Stomach (tissue), 4 donors: ENCODE measurements at regions not wholly inside any gene's neighbourhood (a gene's known extent, or its start where the extent isn't known, plus 50 kb on each side); places are given as distances from the start of the nearest gene placed in this dataset.

Experiments used
- POLR2A ChIP-seq, 4 donors: fragments of 450-650 bp; IDR thresholded peaks; one replicate each; pipeline ENCODE4 v1.6.1; 2016; ENCODE audit warnings: antibody characterized with exemption in 4 of 4, control low read depth in 2 of 4, mild to moderate bottlenecking in 1 of 4, moderate library complexity in 1 of 4
- TF ChIP-seq, protein P1 (sequence below), 7 experiments: fragments of 450-650 bp in 4 of 7; fragments of 200-600 bp in 3 of 7; sonication (generic) in 3 of 7; IDR thresholded peaks; one replicate each; pipeline ENCODE4 v1.5.1; 2016 to 2019; ENCODE audit warnings: antibody characterized with exemption in 7 of 7, control low read depth in 2 of 7, mild to moderate bottlenecking in 1 of 7

DNA sequence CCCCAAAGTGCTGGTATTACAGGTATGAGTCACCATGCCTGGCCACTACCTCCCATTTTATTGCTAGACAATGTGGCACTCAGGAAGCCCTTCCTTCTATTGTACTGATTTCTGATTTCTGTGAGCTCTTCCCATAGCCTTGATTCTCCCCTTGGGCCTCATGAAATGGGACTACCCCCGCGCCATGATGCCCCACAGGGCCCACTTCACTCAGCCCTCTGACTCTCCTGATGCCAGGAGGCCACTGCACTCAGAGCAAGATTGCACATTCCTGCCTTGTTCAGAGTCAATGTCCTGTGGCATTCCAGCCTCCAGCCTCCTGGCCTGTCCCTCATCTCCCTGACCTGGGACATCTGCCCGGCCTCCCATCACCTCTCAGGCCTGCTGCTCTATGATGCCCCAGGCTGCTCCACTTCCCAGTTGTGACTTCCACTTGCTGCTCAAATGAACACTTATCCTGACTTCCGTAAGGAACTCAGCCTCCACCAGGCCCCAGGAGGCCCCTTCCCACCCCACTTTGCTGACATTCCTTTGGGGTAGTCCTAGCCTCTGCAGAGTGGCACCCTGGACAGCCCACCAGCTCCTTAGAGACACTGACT lies 66.6 kb upstream of the KSR1 start:
- TF ChIP-seq, protein P1, sequence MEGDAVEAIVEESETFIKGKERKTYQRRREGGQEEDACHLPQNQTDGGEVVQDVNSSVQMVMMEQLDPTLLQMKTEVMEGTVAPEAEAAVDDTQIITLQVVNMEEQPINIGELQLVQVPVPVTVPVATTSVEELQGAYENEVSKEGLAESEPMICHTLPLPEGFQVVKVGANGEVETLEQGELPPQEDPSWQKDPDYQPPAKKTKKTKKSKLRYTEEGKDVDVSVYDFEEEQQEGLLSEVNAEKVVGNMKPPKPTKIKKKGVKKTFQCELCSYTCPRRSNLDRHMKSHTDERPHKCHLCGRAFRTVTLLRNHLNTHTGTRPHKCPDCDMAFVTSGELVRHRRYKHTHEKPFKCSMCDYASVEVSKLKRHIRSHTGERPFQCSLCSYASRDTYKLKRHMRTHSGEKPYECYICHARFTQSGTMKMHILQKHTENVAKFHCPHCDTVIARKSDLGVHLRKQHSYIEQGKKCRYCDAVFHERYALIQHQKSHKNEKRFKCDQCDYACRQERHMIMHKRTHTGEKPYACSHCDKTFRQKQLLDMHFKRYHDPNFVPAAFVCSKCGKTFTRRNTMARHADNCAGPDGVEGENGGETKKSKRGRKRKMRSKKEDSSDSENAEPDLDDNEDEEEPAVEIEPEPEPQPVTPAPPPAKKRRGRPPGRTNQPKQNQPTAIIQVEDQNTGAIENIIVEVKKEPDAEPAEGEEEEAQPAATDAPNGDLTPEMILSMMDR (IDR thresholded peaks at IDR 0.05): no peak
- no peak for TF ChIP-seq POLR2A (IDR thresholded peaks at IDR 0.05)
